Heart left ventricle (tissue), 13 donors: ENCODE measurements at regions not wholly inside any gene's neighbourhood (a gene's known extent, or its start where the extent isn't known, plus 50 kb on each side); places are given as distances from the start of the nearest gene placed in this dataset.

Source experiments
- CTCF ChIP-seq, 12 donors: fragments of 200-600 bp; sonication (generic) in 4 of 12; IDR thresholded peaks; one replicate each; pipeline versions ENCODE4 v1.5.0 to v1.8.0; 2018 to 2022; ENCODE audit warnings: antibody characterized with exemption in 12 of 12, mild to moderate bottlenecking in 5 of 12
- POLR2A ChIP-seq, 2 donors: fragments of 450-650 bp; IDR thresholded peaks; one replicate each; pipeline ENCODE4 v1.6.1; 2017; ENCODE audit warnings: antibody characterized with exemption in 2 of 2, mild to moderate bottlenecking in 2 of 2, moderate library complexity in 2 of 2
- donor health status: ischemic (EF 13 %, LVEDD 7.1; RV severe dilation, severe dysfunction).
- donor health status: DM: no; HTN: yes; CAD: no.
- donor health status: DM: no; HTN: no; CAD: no.
- donor health status: ischemic (EF 25% LVEDD 6.9; RV normal size, moderate dysfunction).
- donor health status: ischemic (EF 25% LVEDD 5.7; RV mildly dilated, moderate dysfunction).
- donor health status: ischemic (EF 35%, LVEDD 5.7; RV mildly dilated, moderate dysfunction).
- donor health status: nonischemic (EF 11% LVEDD 7.7; RV severe dilation, severe dysfunction).
- donor health status: DM: yes; HTN: yes; CAD: no.
- donor health status: PGD.
- donor health status: ischemic (EF 29% LVEDD 5.4; RV normal size, mild dysfunction).
- donor health status: nonischemic (EF 23%, LVEDD 6.1; RV moderate dilation, normal function).

DNA sequence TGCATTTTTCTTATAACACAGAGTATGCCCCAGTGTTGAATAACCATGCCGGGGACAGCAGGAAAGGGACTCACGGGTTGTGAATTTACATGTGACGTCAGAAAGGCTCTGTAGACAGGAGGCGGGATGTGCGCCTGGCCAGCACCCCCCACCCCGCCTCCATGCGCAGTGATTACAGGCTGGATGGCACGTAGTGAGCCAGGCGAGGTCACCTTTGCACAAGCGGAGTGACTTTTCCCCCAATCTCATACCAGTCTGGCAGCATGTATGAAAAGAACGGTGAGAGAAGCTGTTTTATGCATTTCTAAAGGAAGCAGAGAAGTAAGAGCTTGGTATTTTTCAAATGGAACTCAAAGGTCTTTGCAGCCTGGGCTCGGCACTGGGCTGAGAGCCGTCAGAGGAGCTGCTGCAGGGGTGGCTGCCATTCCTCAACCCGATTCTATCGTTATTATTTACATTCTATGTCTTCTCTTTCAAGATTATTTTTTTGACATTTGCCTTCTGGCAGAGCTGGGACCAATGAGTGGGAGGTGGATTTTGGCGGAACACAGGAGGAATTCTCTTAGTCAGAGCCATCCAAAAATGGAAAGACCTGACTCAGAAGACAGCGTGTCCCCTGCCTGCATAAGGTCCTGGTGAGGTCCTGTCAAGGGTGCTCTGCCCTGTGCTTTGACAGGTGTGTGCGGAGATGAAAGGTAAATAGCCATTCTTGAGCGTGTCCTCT, 115.6 kb upstream of the SLC45A1 start:
- no peak for TF ChIP-seq CTCF (IDR thresholded peaks at IDR 0.05)
- no peak for TF ChIP-seq POLR2A (IDR thresholded peaks at IDR 0.05)
